ENCODE measurements at regions not wholly inside any gene's neighbourhood (a gene's known extent, or its start where the extent isn't known, plus 50 kb on each side); places are given as distances from the start of the nearest gene placed in this dataset.
"Not testable (repeated sequence)": the region's sequence is repeated elsewhere in the genome, so short reads cannot be mapped to it uniquely, and the experiment has no call there.

- intact Hi-C loops (cut with micrococcal nuclease), result no loop called here
Measured at GRCh38 chr16:79408355-79408754, 192.2 kb downstream of the MAF start.

GRCh38 chr16:79407461-79408135 lies 192.9 kb downstream of the MAF start:
- intact Hi-C loops (cut with micrococcal nuclease), result no loop called here

DNA sequence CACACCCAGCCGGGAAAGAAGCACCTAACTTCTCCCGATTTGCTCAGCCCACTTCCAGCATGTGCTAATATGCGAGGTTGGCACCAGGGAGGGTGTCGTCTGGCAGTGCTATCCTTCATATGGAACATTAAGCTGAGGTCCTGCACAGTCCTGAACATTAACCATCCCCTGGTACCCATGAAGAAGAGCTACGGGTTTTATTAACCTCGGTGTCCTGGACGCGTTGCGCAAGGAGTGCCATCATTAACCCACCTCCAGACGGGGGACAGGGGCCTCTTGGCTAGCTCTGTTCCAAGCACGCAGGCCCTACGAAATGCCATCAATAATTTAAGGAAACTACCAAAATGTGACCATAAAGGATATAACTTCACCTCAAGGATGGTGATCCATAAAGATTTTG lies 193.5 kb downstream of the MAF start:
- intact Hi-C loops (cut with micrococcal nuclease), result no loop called here

DNA sequence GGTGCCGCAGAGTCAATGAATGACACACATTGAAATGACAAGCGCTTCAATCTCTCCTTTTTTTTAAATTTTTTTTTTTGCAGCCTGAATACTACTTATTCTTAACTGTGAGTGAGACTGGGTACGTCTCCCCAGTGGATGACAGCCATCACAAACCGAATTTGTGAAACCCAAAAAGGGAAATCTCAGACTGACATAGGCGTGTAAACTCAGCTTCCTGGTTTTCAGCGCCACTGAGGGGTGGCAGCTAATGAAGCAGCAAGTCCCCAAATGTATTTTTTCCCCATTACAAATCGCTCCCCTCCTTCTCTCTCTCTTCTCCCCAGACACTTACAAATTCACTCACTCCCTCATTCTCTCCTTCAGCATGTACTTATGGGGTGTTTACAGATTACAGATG lies 196.0 kb downstream of the MAF start:
- intact Hi-C loops (cut with micrococcal nuclease), result no loop called here

DNA sequence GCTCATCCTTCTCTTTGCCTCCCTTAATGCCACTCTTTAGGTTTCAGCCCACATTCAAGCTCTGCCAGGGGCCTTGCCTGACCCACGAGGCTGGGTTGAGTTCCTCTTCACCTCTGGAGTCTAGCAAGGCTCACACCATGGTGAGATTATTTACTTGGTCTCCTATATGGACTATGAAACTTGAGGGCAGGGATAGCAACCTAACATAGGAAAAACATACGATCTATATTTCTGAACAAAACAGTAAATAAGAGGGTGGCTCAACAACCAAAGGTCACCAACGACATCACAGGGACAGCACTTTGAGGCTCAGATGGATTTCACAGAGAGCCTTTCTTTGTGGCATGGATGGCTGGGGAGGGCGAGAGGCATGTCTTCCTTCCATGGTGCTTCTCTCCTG lies 197.0 kb downstream of the MAF start:
- intact Hi-C loops (cut with micrococcal nuclease), result no loop called here

GRCh38 chr16:79402920-79403319 lies 197.6 kb downstream of the MAF start:
- intact Hi-C loops (cut with micrococcal nuclease), result no loop called here

DNA sequence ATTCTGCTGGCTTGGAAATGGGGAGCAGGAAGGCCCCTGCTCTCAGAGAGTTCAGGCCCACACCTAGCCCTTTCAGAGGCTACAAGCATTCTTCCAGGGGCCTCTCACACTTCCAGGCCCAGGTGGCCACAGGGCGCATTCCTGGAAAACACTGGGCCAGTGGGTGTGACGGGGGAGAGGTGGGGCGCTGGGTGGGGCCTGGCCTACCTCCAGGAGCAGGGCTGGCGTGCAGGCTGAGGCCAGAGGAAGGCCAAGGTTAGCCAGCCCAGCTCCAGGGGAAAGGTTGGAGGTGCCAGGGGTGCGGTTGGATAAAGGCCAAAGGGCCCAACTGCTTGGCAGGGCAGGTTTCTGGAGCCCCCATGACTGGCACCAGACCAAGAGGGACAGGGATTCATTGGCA lies 198.2 kb downstream of the MAF start:
- intact Hi-C loops (cut with micrococcal nuclease), result no loop called here

DNA sequence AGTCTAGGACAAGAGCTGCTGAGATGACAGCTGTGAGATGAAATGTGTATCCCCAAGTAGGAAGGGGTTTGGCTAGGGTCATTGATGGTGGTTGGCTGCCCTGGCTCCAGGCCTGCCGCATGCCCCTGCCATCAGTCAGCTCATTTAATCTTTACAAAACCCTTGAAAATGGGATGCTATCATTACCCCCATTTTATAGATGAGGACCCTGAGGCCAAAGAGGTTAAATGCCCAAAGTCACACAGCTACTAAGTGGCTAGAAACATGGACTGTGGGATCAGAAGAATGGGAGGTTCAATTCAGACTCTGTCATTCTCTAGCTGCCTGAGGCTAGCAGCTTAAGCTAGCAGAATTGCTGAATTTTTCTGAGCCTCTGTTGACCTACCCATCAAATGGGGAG lies 198.8 kb downstream of the MAF start:
- intact Hi-C loops (cut with micrococcal nuclease), result no loop called here

GRCh38 chr16:79401157-79401556 lies 199.4 kb downstream of the MAF start:
- intact Hi-C loops (cut with micrococcal nuclease), result no loop called here

DNA sequence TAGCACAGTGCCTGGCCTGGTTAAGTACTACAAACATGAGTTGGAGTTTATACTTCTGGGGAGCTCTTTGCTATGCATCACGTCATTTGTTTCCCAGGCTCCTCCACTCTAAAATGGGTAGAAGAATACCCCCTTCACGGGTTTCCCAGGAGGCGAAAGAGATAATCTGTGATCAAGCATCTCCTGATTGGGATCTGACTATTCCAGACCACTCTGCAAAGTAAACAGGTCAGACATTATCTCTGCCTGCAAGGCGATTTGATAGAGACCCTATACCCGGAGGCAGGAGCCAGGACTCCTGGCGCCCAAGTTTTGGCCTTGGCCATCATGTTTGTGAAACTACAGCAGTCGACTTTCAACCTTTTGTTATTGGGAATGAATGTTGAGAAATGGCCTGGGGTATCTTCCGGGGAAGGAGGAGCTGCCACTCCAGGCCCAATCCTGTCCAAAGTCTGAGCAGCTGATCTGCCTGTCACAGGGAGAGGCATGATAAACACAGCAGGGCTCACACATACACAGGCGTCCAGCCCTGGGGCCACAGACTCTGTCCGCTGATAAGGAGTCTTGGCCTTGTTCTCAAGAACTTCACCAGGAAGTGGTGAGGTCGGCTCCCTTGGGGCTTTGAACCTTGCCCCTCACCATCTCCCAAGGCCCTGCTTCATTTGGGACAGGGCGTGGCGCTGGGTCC lies 199.9 kb downstream of the MAF start:
- intact Hi-C loops (cut with micrococcal nuclease), result no loop called here

DNA sequence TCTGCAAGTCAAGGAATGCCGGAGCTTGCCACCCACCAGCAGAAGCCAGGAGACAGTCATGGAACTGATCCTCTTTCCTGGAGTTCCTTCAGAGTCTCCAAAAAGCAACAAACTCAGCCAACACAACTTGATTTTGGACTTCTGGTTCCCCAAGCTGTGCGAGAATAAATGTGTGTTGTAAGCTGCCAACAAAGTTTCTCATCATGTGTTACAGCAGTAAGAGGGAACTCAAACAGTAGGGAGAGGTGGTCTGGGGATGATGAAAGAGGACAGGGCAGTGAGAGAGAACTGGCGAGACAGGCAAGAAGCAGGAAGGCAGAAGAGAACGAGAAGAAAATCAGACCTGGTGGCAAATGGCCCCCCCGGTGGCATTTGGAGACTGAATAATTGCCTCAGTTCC lies 204.9 kb downstream of the MAF start:
- intact Hi-C loops (cut with micrococcal nuclease), result no loop called here

DNA sequence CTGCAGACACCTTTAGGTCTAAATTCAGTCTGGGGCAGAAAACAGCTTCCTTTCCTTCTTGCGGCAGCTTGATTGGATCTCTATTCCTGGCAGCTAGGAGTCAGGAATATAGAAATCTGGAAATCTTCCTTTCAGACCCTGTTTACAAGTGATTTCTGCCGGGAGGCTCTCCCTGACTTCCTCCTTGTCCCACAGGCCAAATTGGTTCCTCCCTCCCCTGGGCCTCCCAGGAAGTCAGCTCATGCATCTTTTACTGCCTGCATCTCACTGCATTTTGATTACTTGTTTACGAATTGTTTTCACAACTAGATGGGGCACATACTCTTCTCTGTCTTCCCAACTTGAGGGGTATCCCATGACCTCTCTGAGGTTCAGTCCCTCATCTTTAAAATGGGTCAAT lies 206.3 kb downstream of the MAF start:
- intact Hi-C loops (cut with micrococcal nuclease), result no loop called here

- intact Hi-C loops (cut with micrococcal nuclease), result no loop called here
Measured at GRCh38 chr16:79393564-79393963, 207.0 kb downstream of the MAF start.

DNA sequence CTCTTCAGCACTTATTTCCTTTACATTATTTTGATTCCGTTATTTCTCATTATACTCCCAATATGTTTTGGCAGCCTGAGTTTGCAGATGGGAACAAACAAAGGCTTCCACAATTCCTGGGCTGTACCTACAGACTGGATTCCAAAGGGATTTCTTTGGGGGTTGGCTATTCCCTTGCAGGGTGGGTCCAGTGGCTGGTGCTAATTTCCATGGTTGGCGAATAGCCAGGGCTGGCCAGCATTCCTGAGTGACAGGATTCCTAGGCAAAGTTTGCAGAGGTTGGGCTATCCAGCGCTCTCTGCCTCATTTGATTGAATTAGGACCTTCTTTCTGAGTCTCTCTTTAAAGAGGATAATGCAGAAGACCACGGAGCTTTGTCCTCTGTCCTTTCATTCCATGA lies 207.4 kb downstream of the MAF start:
- intact Hi-C loops (cut with micrococcal nuclease), result no loop called here

GRCh38 chr16:79392081-79392480 lies 208.5 kb downstream of the MAF start:
- intact Hi-C loops (cut with micrococcal nuclease), result no loop called here

DNA sequence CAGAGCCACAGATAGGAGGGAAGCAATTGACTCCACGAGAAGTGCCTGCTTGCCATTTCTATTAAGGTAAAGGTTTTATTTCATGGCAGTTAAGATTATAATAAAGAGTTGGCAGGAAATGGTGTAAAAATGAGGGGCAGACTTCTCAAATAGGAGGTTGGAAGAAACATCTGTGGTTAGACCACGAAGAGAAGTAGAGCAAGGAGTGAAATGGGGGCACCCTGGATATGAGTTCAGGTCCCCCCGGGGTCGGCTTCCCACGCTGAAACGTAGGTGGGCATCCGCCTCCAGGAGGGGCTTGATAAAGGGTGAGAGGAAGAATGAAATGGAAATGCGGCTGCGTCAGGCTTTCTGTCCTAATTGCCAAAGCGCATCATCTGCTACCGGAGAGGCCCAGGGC lies 209.1 kb downstream of the MAF start:
- intact Hi-C loops (cut with micrococcal nuclease), result no loop called here

DNA sequence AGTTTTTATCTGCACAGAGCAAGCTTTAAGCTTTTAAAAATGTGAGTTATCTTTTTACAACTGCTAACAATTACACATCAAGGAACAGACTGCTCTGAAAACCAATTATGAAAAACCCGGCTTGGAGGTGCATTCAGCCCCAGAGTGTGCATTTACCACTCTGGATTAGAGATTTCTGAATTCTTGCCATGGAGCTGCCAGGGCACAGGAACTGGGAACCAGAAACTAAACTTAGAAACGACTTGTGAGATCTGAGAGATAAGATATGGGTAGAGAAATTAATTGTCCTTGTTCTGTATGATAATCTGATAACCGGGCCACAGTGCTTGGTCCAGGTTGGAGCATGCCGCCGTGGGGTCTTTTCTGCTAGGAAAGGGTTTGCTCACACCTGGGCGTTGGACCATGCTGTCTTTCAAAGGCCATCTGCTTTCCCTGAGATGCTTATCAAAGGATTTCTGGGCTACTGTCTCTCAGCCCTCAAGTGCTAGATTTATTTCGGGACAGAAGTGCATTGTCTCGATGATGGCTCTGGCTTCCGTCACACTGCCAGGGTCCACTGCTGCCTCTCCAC lies 210.0 kb downstream of the MAF start:
- intact Hi-C loops (cut with micrococcal nuclease), result no loop called here

- intact Hi-C loops (cut with micrococcal nuclease), result no loop called here
Measured at GRCh38 chr16:79388396-79388795, 212.1 kb downstream of the MAF start.

DNA sequence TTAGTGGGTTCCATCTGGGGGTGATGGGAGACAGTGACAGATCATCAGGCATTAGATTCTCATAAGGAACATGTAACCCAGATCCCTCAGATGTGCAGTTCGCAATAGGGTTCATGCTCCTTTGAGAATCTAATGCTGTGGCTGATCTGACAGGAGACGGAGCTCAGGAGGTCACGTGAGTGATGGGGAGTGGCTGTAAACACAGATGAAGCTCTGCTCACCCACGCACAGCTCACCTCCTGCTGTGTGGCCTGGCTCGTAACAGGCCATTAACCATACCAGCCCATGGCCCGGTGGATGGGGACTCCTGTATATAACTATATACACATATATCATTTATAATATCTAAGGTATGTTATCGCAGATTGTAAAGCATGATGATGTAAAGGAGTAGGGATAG lies 214.2 kb downstream of the MAF start:
- intact Hi-C loops (cut with micrococcal nuclease), result no loop called here

GRCh38 chr16:79381603-79382042 lies 218.9 kb downstream of the MAF start:
- intact Hi-C loops (cut with micrococcal nuclease), result no loop called here

GRCh38 chr16:79380995-79381602 lies 219.4 kb downstream of the MAF start:
- intact Hi-C loops (cut with micrococcal nuclease), result no loop called here

GRCh38 chr16:79379095-79379494 lies 221.4 kb downstream of the MAF start:
- intact Hi-C loops (cut with micrococcal nuclease), result no loop called here

GRCh38 chr16:79377082-79377481 lies 223.5 kb downstream of the MAF start:
- intact Hi-C loops (cut with micrococcal nuclease), result not testable (repeated sequence)
